Fibroblast of mammary gland (primary cell): ENCODE measurements at regions not wholly inside any gene's neighbourhood (a gene's known extent, or its start where the extent isn't known, plus 50 kb on each side); places are given as distances from the start of the nearest gene placed in this dataset.
A peak's percentile ranks its signal among the peaks of the same experiment; 100 is the strongest.
"Not testable (repeated sequence)": the region's sequence is repeated elsewhere in the genome, so short reads cannot be mapped to it uniquely, and the experiment has no call there.

ENCODE experiments used
- DNase-seq: peaks from one replicate; pipeline ENCODE4 v3.0.0-alpha.2; 2010; ENCODE audit warnings: low read depth
- H3K4me3 ChIP-seq: 2 replicates; pipeline ENCODE4 v1.5.1; 2011; ENCODE audit warnings: low read depth, mild to moderate bottlenecking, low read length, moderate library complexity; ENCODE audit not compliant: control insufficient read depth
- CTCF ChIP-seq: conservative IDR thresholded peaks from 2 replicates; pipeline ENCODE4 v1.5.1; 2011; ENCODE audit warnings: low read depth, low read length, inconsistent platforms; ENCODE audit not compliant: control insufficient read depth, insufficient read depth

- peak; percentile 77 for DNase-seq
- H3K4me3 ChIP-seq = no peak overlapping the region
These were observed 351.7 kb upstream of the ARID1B start for GRCh38 chr6:156425359-156426020.

GRCh38 chr6:156423829-156424228 lies 353.3 kb upstream of the ARID1B start:
- DNase-seq = no peak
- no peak overlapping the region for H3K4me3 ChIP-seq
- no peak for TF ChIP-seq CTCF

More at GRCh38 chr6:156425359-156426020, 351.7 kb upstream of the ARID1B start:
- no peak for TF ChIP-seq CTCF

- no peak for TF ChIP-seq CTCF
- DNase-seq = no peak
- H3K4me3 ChIP-seq = no peak overlapping the region
These were observed 354.1 kb upstream of the ARID1B start for GRCh38 chr6:156423075-156423474.

- DNase-seq = no peak
- TF ChIP-seq CTCF = no peak
These were observed 355.2 kb upstream of the ARID1B start for GRCh38 chr6:156421933-156422332.

GRCh38 chr6:156421301-156421700 lies 355.9 kb upstream of the ARID1B start:
- H3K4me3 ChIP-seq, DNase-seq: not testable (repeated sequence)

More at GRCh38 chr6:156421933-156422332, 355.2 kb upstream of the ARID1B start:
- H3K4me3 ChIP-seq = no peak overlapping the region

GRCh38 chr6:156420172-156420993 lies 356.8 kb upstream of the ARID1B start:
- no peak overlapping the region for H3K4me3 ChIP-seq
- no peak for TF ChIP-seq CTCF
- DNase-seq = peak; percentile 40

GRCh38 chr6:156419594-156419993 lies 357.6 kb upstream of the ARID1B start:
- no peak overlapping the region for H3K4me3 ChIP-seq
- no peak for TF ChIP-seq CTCF
- no peak for DNase-seq
